IPS DF 6.9 (cell line): ENCODE measurements at regions not wholly inside any gene's neighbourhood (a gene's known extent, or its start where the extent isn't known, plus 50 kb on each side); places are given as distances from the start of the nearest gene placed in this dataset.

Experiments used
- DNase-seq: peaks from one replicate; pipeline ENCODE4 v3.0.0-alpha.2; 2013; ENCODE audit warnings: low read depth, low spot score
- H3K27ac ChIP-seq: one replicate; pipeline ENCODE4 v1.5.1; 2013; ENCODE audit warnings: low read length, control low read depth
- H3K27me3 ChIP-seq: 2 replicates; pipeline ENCODE4 v1.6.1; 2013; ENCODE audit warnings: mild to moderate bottlenecking, low read length; ENCODE audit not compliant: control insufficient read depth, insufficient read depth
- H3K36me3 ChIP-seq: 2 replicates; pipeline ENCODE4 v1.6.1; 2013; ENCODE audit warnings: low read length; ENCODE audit not compliant: control insufficient read depth, insufficient read depth
- H3K4me1 ChIP-seq: 2 replicates; pipeline ENCODE4 v1.6.1; 2013; ENCODE audit warnings: low read length; ENCODE audit not compliant: control insufficient read depth, insufficient read depth
- H3K4me3 ChIP-seq: 2 replicates; pipeline ENCODE4 v1.5.1; 2013; ENCODE audit warnings: mild to moderate bottlenecking, low read length
- H3K9me3 ChIP-seq: 2 replicates; pipeline ENCODE4 v1.6.1; 2013; ENCODE audit warnings: low read length, inconsistent platforms; ENCODE audit not compliant: control insufficient read depth, insufficient read depth
- WGBS: extraction: QIAGEN DNeasy Blood & Tissue Kit; methylation state at CpG from one replicate; pipeline ENCODE4 v1.1.7; 2013; ENCODE audit warnings: mixed read lengths, missing lambda C conversion rate; ENCODE audit not compliant: insufficient read length, insufficient coverage; 5-methylcytosine and 5-hydroxymethylcytosine counted together

GRCh38 chrX:15985937-15986336 lies 131.3 kb upstream of the AP1S2 start:
- H3K27me3 ChIP-seq = no peaks in the 10 kb centered on the region
- no CpG with 5 or more reads among the region's 2 CpGs for WGBS
- no peak for DNase-seq
- H3K27ac ChIP-seq = no peak overlapping the region
- no peaks in the 10 kb centered on the region for H3K9me3 ChIP-seq
- no peaks in the 10 kb centered on the region for H3K4me1 ChIP-seq
- H3K4me3 ChIP-seq = no peak overlapping the region
- no peaks in the 10 kb centered on the region for H3K36me3 ChIP-seq

- H3K27ac ChIP-seq = no peak overlapping the region
- no peaks in the 10 kb centered on the region for H3K36me3 ChIP-seq
- H3K27me3 ChIP-seq = no peaks in the 10 kb centered on the region
- no peaks in the 10 kb centered on the region for H3K4me1 ChIP-seq
- WGBS = no CpG with 5 or more reads among the region's 1 CpG
- H3K4me3 ChIP-seq = no peak overlapping the region
- no peaks in the 10 kb centered on the region for H3K9me3 ChIP-seq
- no peak for DNase-seq
These were observed 128.4 kb upstream of the AP1S2 start for GRCh38 chrX:15983034-15983433.

GRCh38 chrX:15977644-15978043 lies 123.0 kb upstream of the AP1S2 start:
- Histone ChIP-seq H3K27me3 (no peaks in the 10 kb centered on the region), H3K4me3 (no peak overlapping the region)
- WGBS = no CpG with 5 or more reads among the region's 3 CpGs

DNA sequence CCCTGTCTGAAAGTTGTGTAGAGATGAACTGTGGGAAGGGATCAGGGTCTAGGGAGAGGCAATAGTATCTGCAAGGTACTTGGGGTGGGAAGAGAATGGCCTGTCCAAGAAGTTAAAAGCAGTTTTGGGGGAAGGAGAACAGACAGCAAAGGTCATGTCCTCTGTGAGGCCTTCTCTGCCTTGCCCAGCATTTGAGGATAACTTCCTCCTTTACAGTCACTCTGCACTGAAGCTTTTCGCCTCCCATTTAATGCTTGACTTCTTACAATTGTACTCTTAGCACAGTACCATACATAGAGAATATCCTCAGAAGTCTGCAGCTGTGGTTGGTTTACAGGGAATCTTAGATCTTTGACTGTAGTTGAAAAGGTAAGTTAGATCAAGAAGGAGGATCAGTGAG lies 121.8 kb upstream of the AP1S2 start:
- Histone ChIP-seq H3K36me3 (no peaks in the 10 kb centered on the region), H3K27me3 (no peaks in the 10 kb centered on the region), H3K4me3 (no peak overlapping the region), H3K9me3 (no peaks in the 10 kb centered on the region), H3K27ac (no peak overlapping the region), H3K4me1 (no peaks in the 10 kb centered on the region)
- no peak for DNase-seq
- WGBS = no CpG with 5 or more reads among the region's 1 CpG

More at GRCh38 chrX:15977644-15978043, 123.0 kb upstream of the AP1S2 start:
- H3K4me1 ChIP-seq = no peaks in the 10 kb centered on the region
- H3K9me3 ChIP-seq = no peaks in the 10 kb centered on the region
- no peaks in the 10 kb centered on the region for H3K36me3 ChIP-seq
- H3K27ac ChIP-seq = no peak overlapping the region
- DNase-seq = no peak

- no peak overlapping the region for H3K4me3 ChIP-seq
- H3K27ac ChIP-seq = no peak overlapping the region
- H3K27me3 ChIP-seq = no peaks in the 10 kb centered on the region
- no CpG with 5 or more reads among the region's 3 CpGs for WGBS
- no peak for DNase-seq
- H3K4me1 ChIP-seq = no peaks in the 10 kb centered on the region
- no peaks in the 10 kb centered on the region for H3K9me3 ChIP-seq
- no peaks in the 10 kb centered on the region for H3K36me3 ChIP-seq
These were observed 119.3 kb upstream of the AP1S2 start for GRCh38 chrX:15973946-15974345.

GRCh38 chrX:15973299-15973698 lies 118.7 kb upstream of the AP1S2 start:
- no peaks in the 10 kb centered on the region for H3K36me3 ChIP-seq
- no peak for DNase-seq
- no peaks in the 10 kb centered on the region for H3K9me3 ChIP-seq
- no peaks in the 10 kb centered on the region for H3K4me1 ChIP-seq
- no peak overlapping the region for H3K27ac ChIP-seq
- H3K4me3 ChIP-seq = no peak overlapping the region
- no peaks in the 10 kb centered on the region for H3K27me3 ChIP-seq
- WGBS = no CpG with 5 or more reads among the region's 2 CpGs

DNA sequence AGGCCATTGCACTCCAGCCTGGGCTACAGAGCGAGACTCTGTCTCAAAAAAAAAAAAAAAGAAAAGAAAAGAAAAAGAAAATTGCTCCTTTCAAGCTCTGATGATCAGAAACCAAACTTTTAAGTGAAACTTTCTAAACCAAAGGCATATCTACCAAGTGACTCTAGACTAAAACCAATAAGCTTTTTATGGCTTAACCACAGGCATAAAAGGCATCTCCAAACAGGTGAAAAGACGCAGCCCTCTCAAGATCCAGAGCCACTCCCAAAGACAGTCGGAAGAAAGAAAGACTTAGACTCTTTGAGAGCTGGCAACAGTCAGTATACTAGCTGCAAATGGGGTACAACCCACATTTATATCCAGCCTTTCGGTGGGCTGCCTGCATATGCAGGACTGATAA lies 117.1 kb upstream of the AP1S2 start:
- no peak for DNase-seq
- WGBS = no CpG with 5 or more reads among the region's 4 CpGs
- no peaks in the 10 kb centered on the region for H3K36me3 ChIP-seq

GRCh38 chrX:15963858-15964257 lies 109.2 kb upstream of the AP1S2 start:
- Histone ChIP-seq H3K4me3 (no peak overlapping the region), H3K27ac (no peak overlapping the region), H3K36me3 (no peaks in the 10 kb centered on the region), H3K9me3 (no peaks in the 10 kb centered on the region), H3K27me3 (no peaks in the 10 kb centered on the region), H3K4me1 (no peaks in the 10 kb centered on the region)
- no peak for DNase-seq
- WGBS = no CpG with 5 or more reads among the region's 1 CpG

More for the DNA sequence above, 117.1 kb upstream of the AP1S2 start:
- no peaks in the 10 kb centered on the region for H3K4me1 ChIP-seq
- no peak overlapping the region for H3K4me3 ChIP-seq
- no peak overlapping the region for H3K27ac ChIP-seq
- no peaks in the 10 kb centered on the region for H3K27me3 ChIP-seq
- H3K9me3 ChIP-seq = no peaks in the 10 kb centered on the region

DNA sequence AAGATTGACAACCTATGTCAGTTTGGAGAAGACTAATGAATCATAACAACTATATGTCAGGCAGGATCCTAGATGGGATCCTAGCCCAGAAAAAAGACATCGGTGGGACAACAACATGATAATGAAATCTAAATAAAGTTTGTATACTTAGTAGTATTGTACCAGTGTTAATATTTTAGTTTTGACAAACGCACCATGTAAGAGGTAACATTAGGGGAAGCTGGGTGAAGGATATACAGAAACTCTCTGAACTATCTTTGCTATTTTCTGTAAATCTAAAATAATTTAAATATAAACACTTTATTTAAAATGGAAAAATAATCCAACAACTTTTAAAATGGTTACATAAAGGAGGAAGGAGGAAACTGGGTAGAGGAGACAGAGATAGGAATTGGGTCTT lies 105.6 kb upstream of the AP1S2 start:
- WGBS = no CpG with 5 or more reads among the region's 2 CpGs
- no peaks in the 10 kb centered on the region for H3K9me3 ChIP-seq

GRCh38 chrX:15956681-15957080 lies 102.1 kb upstream of the AP1S2 start:
- WGBS = no CpG with 5 or more reads among the region's 9 CpGs
- Histone ChIP-seq H3K4me3 (no peak overlapping the region), H3K36me3 (no peaks in the 10 kb centered on the region), H3K27ac (no peak overlapping the region), H3K9me3 (no peaks in the 10 kb centered on the region), H3K4me1 (peaks cover 1% of the 10 kb centered on the region; the same call in 1 of the 2 replicates), H3K27me3 (no peaks in the 10 kb centered on the region)
- no peak for DNase-seq

More for the DNA sequence above, 105.6 kb upstream of the AP1S2 start:
- Histone ChIP-seq H3K27ac (no peak overlapping the region), H3K36me3 (no peaks in the 10 kb centered on the region), H3K4me3 (no peak overlapping the region), H3K4me1 (peaks cover 1% of the 10 kb centered on the region; the same call in 1 of the 2 replicates), H3K27me3 (no peaks in the 10 kb centered on the region)
- DNase-seq = no peak

GRCh38 chrX:15953801-15954200 lies 99.2 kb upstream of the AP1S2 start:
- H3K9me3 ChIP-seq = no peaks in the 10 kb centered on the region
- H3K27ac ChIP-seq = no peak overlapping the region
- peaks cover 1% of the 10 kb centered on the region; the same call in 1 of the 2 replicates for H3K4me1 ChIP-seq
- no peaks in the 10 kb centered on the region for H3K36me3 ChIP-seq
- no peaks in the 10 kb centered on the region for H3K27me3 ChIP-seq
- no peak for DNase-seq
- WGBS = no CpG with 5 or more reads among the region's 2 CpGs
- H3K4me3 ChIP-seq = no peak overlapping the region
